Ascending aorta (tissue), 2 donors: ENCODE measurements at regions not wholly inside any gene's neighbourhood (a gene's known extent, or its start where the extent isn't known, plus 50 kb on each side); places are given as distances from the start of the nearest gene placed in this dataset.

ENCODE experiments used
- DNase-seq, 2 donors: peaks; one replicate each; pipeline ENCODE4 v3.0.0-alpha.2; 2019; ENCODE audit warnings: low spot score in 2 of 2
- H3K27ac ChIP-seq, 2 donors: fragments of 200-600 bp; sonication (generic); one replicate each; pipeline ENCODE4 v1.5.1; 2016 to 2017; ENCODE audit warnings: mild to moderate bottlenecking in 1 of 2
- H3K27me3 ChIP-seq: fragments of 200-600 bp; sonication (generic); one replicate; pipeline ENCODE4 v1.5.1; 2017
- H3K36me3 ChIP-seq, 2 donors: fragments of 200-600 bp; sonication (generic); one replicate each; pipeline ENCODE4 v1.5.1; 2016
- H3K4me1 ChIP-seq, 2 donors: fragments of 200-600 bp; sonication (generic); one replicate each; pipeline ENCODE4 v1.5.1; 2016 to 2017; ENCODE audit warnings: mild to moderate bottlenecking in 1 of 2
- H3K4me3 ChIP-seq, 2 donors: fragments of 200-600 bp; sonication (generic); one replicate each; pipeline ENCODE4 v1.5.1; 2016 to 2017; ENCODE audit warnings: mild to moderate bottlenecking in 1 of 2
- H3K9me3 ChIP-seq, 2 donors: fragments of 200-600 bp; sonication (generic); one replicate each; pipeline ENCODE4 v1.5.1; 2016
- intact Hi-C: fragments of 100-400 bp; cut with DNase I; formaldehyde crosslinking; loops from one replicate; pipeline ENCODE4 v1.15.1; 2023
- TF ChIP-seq, protein P1 (sequence below), 3 experiments: fragments of 200-600 bp in 2 of 3; fragments of 450-650 bp in 1 of 3; sonication (generic) in 2 of 3; IDR thresholded peaks; one replicate each; pipeline ENCODE4 v1.5.1; 2016 to 2019; ENCODE audit warnings: antibody characterized with exemption in 3 of 3, mild to moderate bottlenecking in 1 of 3, moderate library complexity in 1 of 3

DNA sequence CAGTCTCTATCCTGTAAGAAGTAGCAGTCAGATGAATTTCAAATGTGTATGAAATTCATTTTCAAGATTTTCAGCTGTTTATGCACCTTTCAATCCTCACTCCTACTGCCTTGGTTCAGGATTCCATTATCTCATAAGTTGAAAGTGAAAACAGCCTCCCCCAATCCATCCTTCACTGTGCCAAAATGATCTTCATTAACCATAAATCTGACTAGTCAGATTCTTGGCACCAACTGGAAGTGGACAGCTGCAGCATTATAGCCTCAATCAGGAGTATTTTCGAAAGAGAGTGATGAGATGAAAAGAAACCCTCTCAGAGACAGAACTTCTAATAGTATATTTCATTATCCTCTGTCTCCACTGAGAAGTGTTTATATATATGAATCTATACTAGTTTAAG lies 365.3 kb upstream of the PDGFD start:
- Histone ChIP-seq H3K27me3 (no peaks in the 10 kb centered on the region), H3K9me3 (no peaks in the 10 kb centered on the region), H3K4me1 (no peaks in the 10 kb centered on the region), H3K36me3 (no peaks in the 10 kb centered on the region), H3K27ac (no peak overlapping the region), H3K4me3 (no peak overlapping the region)
- DNase-seq, result no peak
- TF ChIP-seq, protein P1, sequence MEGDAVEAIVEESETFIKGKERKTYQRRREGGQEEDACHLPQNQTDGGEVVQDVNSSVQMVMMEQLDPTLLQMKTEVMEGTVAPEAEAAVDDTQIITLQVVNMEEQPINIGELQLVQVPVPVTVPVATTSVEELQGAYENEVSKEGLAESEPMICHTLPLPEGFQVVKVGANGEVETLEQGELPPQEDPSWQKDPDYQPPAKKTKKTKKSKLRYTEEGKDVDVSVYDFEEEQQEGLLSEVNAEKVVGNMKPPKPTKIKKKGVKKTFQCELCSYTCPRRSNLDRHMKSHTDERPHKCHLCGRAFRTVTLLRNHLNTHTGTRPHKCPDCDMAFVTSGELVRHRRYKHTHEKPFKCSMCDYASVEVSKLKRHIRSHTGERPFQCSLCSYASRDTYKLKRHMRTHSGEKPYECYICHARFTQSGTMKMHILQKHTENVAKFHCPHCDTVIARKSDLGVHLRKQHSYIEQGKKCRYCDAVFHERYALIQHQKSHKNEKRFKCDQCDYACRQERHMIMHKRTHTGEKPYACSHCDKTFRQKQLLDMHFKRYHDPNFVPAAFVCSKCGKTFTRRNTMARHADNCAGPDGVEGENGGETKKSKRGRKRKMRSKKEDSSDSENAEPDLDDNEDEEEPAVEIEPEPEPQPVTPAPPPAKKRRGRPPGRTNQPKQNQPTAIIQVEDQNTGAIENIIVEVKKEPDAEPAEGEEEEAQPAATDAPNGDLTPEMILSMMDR (IDR thresholded peaks at IDR 0.05), result no peak
- intact Hi-C loops, result no loop called here

DNA sequence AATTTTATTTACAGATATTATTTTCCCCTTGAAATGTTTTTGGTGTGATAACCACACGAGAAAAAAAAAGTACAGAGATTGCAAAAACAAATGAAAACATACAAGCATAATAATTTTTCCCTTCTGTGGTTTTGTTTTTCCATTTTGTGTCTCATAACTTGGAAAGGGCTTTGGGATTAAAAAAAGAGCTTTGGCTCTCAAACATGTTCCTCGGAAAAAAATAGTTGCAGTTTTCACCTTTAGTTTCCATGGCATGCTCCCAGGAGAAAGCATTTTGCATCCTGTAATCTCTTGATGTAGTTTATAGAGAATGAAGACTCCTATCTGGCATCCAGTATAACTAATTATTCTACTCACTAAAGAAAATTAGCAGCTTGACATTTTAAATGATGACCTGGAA lies 362.1 kb upstream of the PDGFD start:
- Histone ChIP-seq H3K36me3 (no peaks in the 10 kb centered on the region), H3K4me1 (no peaks in the 10 kb centered on the region), H3K9me3 (no peaks in the 10 kb centered on the region), H3K27me3 (no peaks in the 10 kb centered on the region), H3K4me3 (no peak overlapping the region), H3K27ac (no peak overlapping the region)
- TF ChIP-seq, protein P1 (IDR thresholded peaks at IDR 0.05), result no peak
- intact Hi-C loops, result no loop called here
- DNase-seq, result no peak

DNA sequence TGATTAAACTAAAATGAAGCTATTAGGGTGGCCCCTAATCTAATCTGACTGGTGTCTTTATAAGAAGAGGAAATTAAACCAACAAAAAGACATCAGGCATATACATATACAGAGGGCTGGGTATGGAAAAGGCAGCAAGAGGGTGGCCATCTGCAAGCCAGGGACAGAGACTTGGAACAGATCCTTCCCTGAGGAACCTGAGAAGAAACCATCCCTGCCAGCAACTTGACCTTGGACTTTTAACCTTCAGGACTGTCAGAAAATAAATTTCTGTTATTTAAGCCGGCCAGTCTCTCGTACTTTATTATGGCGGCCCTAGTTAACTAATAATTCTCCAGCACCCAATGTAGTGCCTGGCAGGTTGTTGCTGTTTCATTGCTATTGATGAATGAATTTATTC lies 361.5 kb upstream of the PDGFD start:
- no peak for DNase-seq
- Histone ChIP-seq H3K4me3 (no peak overlapping the region), H3K36me3 (no peaks in the 10 kb centered on the region), H3K27me3 (no peaks in the 10 kb centered on the region), H3K27ac (no peak overlapping the region), H3K9me3 (no peaks in the 10 kb centered on the region), H3K4me1 (no peaks in the 10 kb centered on the region)
- intact Hi-C loops, result no loop called here
- TF ChIP-seq, protein P1 (IDR thresholded peaks at IDR 0.05), result no peak

DNA sequence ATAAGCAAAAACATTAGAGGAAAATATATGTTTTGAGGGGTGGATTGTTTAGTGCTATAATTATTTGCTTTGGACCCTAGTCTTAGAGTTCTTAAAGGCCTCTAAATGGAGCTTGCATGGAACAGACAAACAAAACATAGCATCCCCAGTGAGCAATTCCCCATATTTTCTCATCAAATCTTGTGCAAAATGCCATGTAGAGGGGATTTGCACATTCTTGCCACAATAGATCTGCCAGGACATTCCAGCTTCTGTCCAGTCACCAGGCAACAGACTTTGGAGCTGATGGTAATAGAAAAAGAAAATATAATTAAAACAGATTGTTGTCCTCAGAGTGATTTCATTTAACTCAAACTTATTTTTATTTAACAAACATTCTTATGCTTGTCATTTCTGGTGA lies 360.3 kb upstream of the PDGFD start:
- no peak for DNase-seq
- TF ChIP-seq, protein P1 (IDR thresholded peaks at IDR 0.05), result no peak
- no peak overlapping the region for H3K27ac ChIP-seq
- no peaks in the 10 kb centered on the region for H3K4me1 ChIP-seq
- no peaks in the 10 kb centered on the region for H3K9me3 ChIP-seq
- intact Hi-C loops, result no loop called here
- H3K4me3 ChIP-seq, result no peak overlapping the region
- no peaks in the 10 kb centered on the region for H3K27me3 ChIP-seq
- no peaks in the 10 kb centered on the region for H3K36me3 ChIP-seq

DNA sequence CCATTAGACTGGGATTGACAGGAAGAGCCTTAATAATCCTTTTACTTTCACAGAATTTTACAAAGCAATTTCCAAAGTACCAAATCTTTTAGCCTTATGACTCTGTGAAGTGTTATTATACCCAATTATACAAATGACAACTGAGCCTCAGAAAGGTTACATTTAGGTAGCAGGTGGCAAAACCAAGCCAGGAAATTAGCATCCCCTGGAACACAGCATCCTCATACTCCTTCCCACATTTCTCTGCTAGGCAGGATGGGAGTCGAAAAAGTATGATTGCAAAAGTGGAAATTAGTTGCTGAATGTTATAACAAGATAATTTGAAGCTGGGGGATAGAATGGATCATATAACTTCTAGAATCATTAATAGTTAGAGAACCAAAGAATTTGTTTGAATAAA lies 359.7 kb upstream of the PDGFD start:
- Histone ChIP-seq H3K4me1 (no peaks in the 10 kb centered on the region), H3K9me3 (no peaks in the 10 kb centered on the region), H3K36me3 (no peaks in the 10 kb centered on the region), H3K27ac (no peak overlapping the region), H3K27me3 (no peaks in the 10 kb centered on the region), H3K4me3 (no peak overlapping the region)
- intact Hi-C loops, result no loop called here
- DNase-seq, result no peak
- TF ChIP-seq, protein P1 (IDR thresholded peaks at IDR 0.05), result no peak

DNA sequence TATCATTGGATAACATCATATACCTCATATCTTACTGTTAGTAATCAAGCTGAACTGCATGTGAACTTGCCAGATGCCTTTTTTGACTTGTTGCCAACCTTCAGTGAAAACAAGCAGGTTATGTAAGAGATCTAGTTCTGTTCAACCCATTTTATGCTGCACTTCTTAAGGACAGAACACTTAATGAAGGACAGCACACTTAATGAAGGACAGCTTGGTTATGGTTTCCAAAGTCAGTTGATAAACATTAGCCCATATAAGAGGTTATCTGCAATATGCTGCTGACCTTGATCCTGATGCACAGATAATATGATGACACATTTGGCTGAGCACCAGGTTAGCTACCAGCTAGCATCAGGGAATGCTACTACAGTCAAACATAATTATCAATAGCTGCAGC lies 358.7 kb upstream of the PDGFD start:
- TF ChIP-seq, protein P1 (IDR thresholded peaks at IDR 0.05), result no peak
- H3K9me3 ChIP-seq, result no peaks in the 10 kb centered on the region
- DNase-seq, result no peak
- no peak overlapping the region for H3K4me3 ChIP-seq
- no peak overlapping the region for H3K27ac ChIP-seq
- intact Hi-C loops, result no loop called here
- H3K4me1 ChIP-seq, result no peaks in the 10 kb centered on the region
- no peaks in the 10 kb centered on the region for H3K36me3 ChIP-seq
- no peaks in the 10 kb centered on the region for H3K27me3 ChIP-seq
